MV-4-11 (cell line): ENCODE measurements at regions not wholly inside any gene's neighbourhood (a gene's known extent, or its start where the extent isn't known, plus 50 kb on each side); places are given as distances from the start of the nearest gene placed in this dataset.
A peak's percentile ranks its signal among the peaks of the same experiment; 100 is the strongest.
"Not testable (repeated sequence)": the region's sequence is repeated elsewhere in the genome, so short reads cannot be mapped to it uniquely, and the experiment has no call there.

Experiments used
- DNase-seq: peaks from one replicate; lab custom pipeline; 2025; lab: John Stamatoyannopoulos, UW

GRCh38 chr9:104269996-104270963 is 176.2 kb downstream of the SMC2 start:
- no peak for DNase-seq

- peak; percentile 45 for DNase-seq
Measured at GRCh38 chr9:104276709-104277245, 182.7 kb downstream of the SMC2 start.

GRCh38 chr9:104278929-104279496 is 184.9 kb downstream of the SMC2 start:
- DNase-seq, result no peak

GRCh38 chr9:104279535-104280177 is 185.5 kb downstream of the SMC2 start:
- DNase-seq, result no peak

- DNase-seq, result no peak
Measured at GRCh38 chr9:104280178-104280560, 186.1 kb downstream of the SMC2 start.

- DNase-seq, result no peak
Measured at GRCh38 chr9:104280711-104281110, 186.6 kb downstream of the SMC2 start.

GRCh38 chr9:104286187-104286586 is 192.1 kb downstream of the SMC2 start:
- DNase-seq, result no peak

- no peak for DNase-seq
Measured at GRCh38 chr9:104286799-104287198, 192.7 kb downstream of the SMC2 start.

GRCh38 chr9:104287253-104287878 is 193.3 kb downstream of the SMC2 start:
- no peak for DNase-seq

- DNase-seq, result no peak
Measured at GRCh38 chr9:104293877-104294276, 199.8 kb downstream of the SMC2 start.

- DNase-seq, result no peak
Measured at GRCh38 chr9:104300124-104300523, 203.9 kb upstream of the OR13F1 start.

- DNase-seq, result no peak
Measured at GRCh38 chr9:104301755-104302154, 202.3 kb upstream of the OR13F1 start.

- DNase-seq, result no peak
Measured at GRCh38 chr9:104302775-104303174, 201.3 kb upstream of the OR13F1 start.

GRCh38 chr9:104304925-104305324 is 199.1 kb upstream of the OR13F1 start:
- DNase-seq, result no peak

- no peak for DNase-seq
Measured at GRCh38 chr9:104313396-104314110, 190.5 kb upstream of the OR13F1 start.

GRCh38 chr9:104316201-104317009 is 187.7 kb upstream of the OR13F1 start:
- not testable (repeated sequence) for DNase-seq

- no peak for DNase-seq
Measured at GRCh38 chr9:104319198-104319597, 184.9 kb upstream of the OR13F1 start.

- DNase-seq, result no peak
Measured at GRCh38 chr9:104319685-104320084, 184.4 kb upstream of the OR13F1 start.

- no peak for DNase-seq
Measured at GRCh38 chr9:104322596-104322995, 181.5 kb upstream of the OR13F1 start.

GRCh38 chr9:104323967-104324694 is 179.9 kb upstream of the OR13F1 start:
- not testable (repeated sequence) for DNase-seq
